HL-60 (cell line): ENCODE measurements at regions not wholly inside any gene's neighbourhood (a gene's known extent, or its start where the extent isn't known, plus 50 kb on each side); places are given as distances from the start of the nearest gene placed in this dataset.

Source experiments
- DNase-seq, 2 experiments: peaks; one replicate each; pipeline ENCODE4 v3.0.0-alpha.2; 2010 to 2020; ENCODE audit warnings: low read depth in 1 of 2, low spot score in 1 of 2
- H3K27ac ChIP-seq: fragments of 250-450 bp; sonication (Bioruptor Pico); replicated peaks from 2 replicates; pipeline ENCODE4 v1.5.1; 2020; ENCODE audit warnings: mild to moderate bottlenecking, moderate library complexity
- H3K27me3 ChIP-seq: fragments of 250-450 bp; sonication (Bioruptor Pico); 2 replicates; pipeline ENCODE4 v1.5.1; 2021; ENCODE audit warnings: mild to moderate bottlenecking, moderate library complexity; ENCODE audit not compliant: insufficient read depth, poor library complexity, severe bottlenecking
- H3K4me3 ChIP-seq: replicated peaks from 2 replicates; pipeline ENCODE4 v1.5.1; 2011; ENCODE audit warnings: mild to moderate bottlenecking, control low read depth, low read length; ENCODE audit not compliant: insufficient read depth
- CTCF ChIP-seq: IDR thresholded peaks from one replicate; pipeline ENCODE4 v1.5.1; 2011; ENCODE audit warnings: low read length, control low read depth, inconsistent platforms; ENCODE audit not compliant: insufficient read depth
- GABPA ChIP-seq: IDR thresholded peaks from 2 replicates; pipeline ENCODE4 v1.6.1; 2012; ENCODE audit warnings: low read depth
- POLR2AphosphoS5 ChIP-seq: IDR thresholded peaks from 2 replicates; pipeline ENCODE4 v1.6.1; 2012; ENCODE audit warnings: low read depth
- SPI1 ChIP-seq: IDR thresholded peaks from 2 replicates; pipeline ENCODE4 v1.6.1; 2012; ENCODE audit warnings: low read depth, mild to moderate bottlenecking, borderline replicate concordance
- TF ChIP-seq, protein P1 (sequence below): IDR thresholded peaks from 2 replicates; pipeline ENCODE4 v1.6.1; 2012; ENCODE audit warnings: low read depth; ENCODE audit not compliant: insufficient replicate concordance

DNA sequence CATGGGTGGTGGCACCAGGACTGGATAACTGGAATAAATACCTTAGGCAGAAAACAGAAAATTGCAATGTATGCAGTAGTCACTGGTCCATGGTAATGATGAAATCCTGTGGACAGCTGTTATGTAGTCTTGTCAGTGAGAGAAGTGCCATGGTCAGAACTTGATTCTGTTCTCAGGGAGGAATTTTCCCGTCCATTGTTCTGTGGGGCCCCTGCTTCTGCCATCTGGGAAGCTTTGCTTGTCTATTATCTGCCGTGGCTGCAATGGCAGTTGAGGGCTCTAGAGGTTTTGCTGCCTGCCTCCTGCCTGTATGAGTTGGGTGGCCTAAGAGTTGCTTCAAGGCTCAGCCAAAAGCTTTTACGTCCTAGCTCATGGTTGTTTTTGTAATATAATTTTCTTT, 126.8 kb upstream of the SLC35B3 start:
- no peak overlapping the region for H3K27ac ChIP-seq
- TF ChIP-seq POLR2AphosphoS5 (no peak), SPI1 (no peak), GABPA (no peak), CTCF (no peak)
- TF ChIP-seq, protein P1, sequence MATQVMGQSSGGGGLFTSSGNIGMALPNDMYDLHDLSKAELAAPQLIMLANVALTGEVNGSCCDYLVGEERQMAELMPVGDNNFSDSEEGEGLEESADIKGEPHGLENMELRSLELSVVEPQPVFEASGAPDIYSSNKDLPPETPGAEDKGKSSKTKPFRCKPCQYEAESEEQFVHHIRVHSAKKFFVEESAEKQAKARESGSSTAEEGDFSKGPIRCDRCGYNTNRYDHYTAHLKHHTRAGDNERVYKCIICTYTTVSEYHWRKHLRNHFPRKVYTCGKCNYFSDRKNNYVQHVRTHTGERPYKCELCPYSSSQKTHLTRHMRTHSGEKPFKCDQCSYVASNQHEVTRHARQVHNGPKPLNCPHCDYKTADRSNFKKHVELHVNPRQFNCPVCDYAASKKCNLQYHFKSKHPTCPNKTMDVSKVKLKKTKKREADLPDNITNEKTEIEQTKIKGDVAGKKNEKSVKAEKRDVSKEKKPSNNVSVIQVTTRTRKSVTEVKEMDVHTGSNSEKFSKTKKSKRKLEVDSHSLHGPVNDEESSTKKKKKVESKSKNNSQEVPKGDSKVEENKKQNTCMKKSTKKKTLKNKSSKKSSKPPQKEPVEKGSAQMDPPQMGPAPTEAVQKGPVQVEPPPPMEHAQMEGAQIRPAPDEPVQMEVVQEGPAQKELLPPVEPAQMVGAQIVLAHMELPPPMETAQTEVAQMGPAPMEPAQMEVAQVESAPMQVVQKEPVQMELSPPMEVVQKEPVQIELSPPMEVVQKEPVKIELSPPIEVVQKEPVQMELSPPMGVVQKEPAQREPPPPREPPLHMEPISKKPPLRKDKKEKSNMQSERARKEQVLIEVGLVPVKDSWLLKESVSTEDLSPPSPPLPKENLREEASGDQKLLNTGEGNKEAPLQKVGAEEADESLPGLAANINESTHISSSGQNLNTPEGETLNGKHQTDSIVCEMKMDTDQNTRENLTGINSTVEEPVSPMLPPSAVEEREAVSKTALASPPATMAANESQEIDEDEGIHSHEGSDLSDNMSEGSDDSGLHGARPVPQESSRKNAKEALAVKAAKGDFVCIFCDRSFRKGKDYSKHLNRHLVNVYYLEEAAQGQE, result no peak

DNA sequence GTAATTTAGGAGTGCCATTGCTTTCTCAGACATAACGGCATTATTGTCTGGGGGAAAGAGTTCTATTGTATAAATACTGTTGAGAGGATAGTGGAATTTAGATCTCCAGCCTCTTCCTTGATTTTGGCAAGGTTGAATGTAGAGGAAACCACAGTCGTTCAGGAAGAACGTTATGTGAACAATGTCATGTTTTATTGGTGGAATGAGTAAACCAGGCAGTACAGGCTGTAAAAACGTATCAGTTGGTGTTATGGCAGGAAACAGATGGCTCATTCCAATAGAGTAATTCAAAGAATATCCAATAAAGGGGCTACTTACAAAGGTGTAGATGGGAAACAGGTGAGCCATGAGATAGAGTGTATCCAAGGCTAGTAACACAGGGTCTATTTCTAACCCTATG, 123.6 kb upstream of the SLC35B3 start:
- no peak for DNase-seq
- Histone ChIP-seq H3K4me3 (no peak overlapping the region), H3K27me3 (no peaks in the 10 kb centered on the region), H3K27ac (no peak overlapping the region)
- TF ChIP-seq GABPA (no peak), SPI1 (no peak), CTCF (no peak), POLR2AphosphoS5 (no peak)
- TF ChIP-seq, protein P1, result no peak

More for the DNA sequence above, 126.8 kb upstream of the SLC35B3 start:
- no peak for DNase-seq
- no peak overlapping the region for H3K4me3 ChIP-seq
- no peaks in the 10 kb centered on the region for H3K27me3 ChIP-seq

DNA sequence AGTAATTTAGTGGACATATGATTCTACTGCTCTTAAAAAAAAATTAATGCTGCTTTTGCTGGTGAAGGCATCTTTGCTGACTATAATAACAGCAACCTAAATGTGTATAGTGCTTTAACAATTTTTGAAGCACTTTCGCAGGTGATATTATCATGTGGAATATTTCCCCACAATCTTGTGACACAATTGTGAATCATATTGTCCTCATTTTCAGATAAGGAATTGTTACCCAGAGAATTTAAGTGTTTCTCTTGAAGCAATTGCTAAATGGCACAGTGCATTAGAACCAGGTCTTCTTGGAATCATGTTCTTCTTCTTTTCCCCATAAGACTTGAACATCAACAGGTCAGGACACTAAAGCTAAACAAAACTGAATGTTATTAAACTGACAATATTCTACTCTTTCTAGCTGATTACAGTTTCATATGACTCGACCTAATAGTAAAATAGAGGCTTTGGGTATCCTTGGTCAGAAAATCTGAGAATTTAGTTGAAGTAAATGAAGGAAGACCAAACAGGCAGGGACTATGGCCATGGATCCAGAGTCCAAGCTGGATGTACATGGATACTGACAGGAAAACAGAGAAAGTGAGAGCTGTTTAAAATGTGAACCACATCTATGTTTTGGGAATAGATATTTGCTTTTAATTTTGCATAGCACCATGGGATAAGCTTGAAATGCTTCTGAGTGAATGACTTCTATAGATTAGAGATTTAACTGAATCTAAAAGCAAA, 121.8 kb upstream of the SLC35B3 start:
- H3K27ac ChIP-seq, result no peak overlapping the region
- no peak for DNase-seq
- H3K27me3 ChIP-seq, result no peaks in the 10 kb centered on the region
- TF ChIP-seq CTCF (no peak), POLR2AphosphoS5 (no peak), SPI1 (no peak), GABPA (no peak)
- TF ChIP-seq, protein P1, result no peak
- H3K4me3 ChIP-seq, result no peak overlapping the region
